ENCODE measurements at regions not wholly inside any gene's neighbourhood (a gene's known extent, or its start where the extent isn't known, plus 50 kb on each side); places are given as distances from the start of the nearest gene placed in this dataset.
"Not testable (repeated sequence)": the region's sequence is repeated elsewhere in the genome, so short reads cannot be mapped to it uniquely, and the experiment has no call there.

DNA sequence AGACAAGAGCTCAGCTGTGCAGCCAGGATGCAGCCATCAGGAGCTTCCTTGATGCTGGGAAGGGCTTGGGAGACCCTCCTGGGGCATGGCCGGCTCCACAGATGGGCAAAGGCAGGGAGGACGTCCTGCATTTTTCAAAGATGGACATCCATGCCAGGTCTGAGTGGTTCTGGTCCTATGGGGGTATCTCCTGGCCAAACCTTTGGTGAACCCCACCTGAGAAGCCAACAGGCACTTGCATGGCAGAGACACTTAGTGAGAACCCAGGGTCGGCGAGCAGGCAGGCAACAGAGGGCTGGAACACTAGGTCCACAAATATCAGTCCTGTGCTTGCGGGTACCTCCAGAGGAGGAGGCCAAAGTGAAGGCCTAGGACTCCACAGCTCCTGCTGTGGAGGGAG, 70.0 kb downstream of the KCTD15 start:
- DNase-seq (ENCODE audit: low read depth), result no peak

DNA sequence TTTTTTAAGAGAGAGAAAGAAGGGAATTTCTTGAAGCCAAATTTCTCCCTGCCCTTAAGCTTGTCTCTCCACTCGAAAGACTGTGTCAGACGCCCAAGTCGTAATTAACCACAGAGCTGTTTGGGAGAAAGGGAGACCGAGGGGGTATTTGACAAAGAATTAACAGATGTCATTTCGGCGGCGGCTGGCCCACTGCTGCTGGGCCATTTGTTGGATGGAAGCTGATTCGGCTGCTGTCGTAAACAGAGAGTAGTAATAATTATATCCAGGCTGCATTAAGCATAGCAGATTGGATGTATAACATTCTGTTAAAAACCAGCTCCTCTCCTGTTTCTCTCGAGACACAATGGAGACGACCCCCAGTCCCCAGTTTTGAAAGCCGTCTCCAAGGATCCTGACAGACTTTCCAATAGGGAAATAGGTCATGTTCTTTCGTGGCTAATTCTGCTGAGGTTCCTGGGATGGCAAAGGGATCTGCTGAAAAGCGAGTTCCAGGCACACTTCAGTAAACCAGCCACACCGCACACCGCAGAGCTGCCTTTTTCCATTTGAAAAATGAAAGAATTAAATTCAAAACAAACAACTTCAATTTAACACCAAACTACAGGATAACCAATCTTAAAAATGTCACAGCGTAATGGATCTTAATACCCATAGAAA, 71.5 kb downstream of the KCTD15 start:
- no peak for DNase-seq (ENCODE audit: low read depth)

DNA sequence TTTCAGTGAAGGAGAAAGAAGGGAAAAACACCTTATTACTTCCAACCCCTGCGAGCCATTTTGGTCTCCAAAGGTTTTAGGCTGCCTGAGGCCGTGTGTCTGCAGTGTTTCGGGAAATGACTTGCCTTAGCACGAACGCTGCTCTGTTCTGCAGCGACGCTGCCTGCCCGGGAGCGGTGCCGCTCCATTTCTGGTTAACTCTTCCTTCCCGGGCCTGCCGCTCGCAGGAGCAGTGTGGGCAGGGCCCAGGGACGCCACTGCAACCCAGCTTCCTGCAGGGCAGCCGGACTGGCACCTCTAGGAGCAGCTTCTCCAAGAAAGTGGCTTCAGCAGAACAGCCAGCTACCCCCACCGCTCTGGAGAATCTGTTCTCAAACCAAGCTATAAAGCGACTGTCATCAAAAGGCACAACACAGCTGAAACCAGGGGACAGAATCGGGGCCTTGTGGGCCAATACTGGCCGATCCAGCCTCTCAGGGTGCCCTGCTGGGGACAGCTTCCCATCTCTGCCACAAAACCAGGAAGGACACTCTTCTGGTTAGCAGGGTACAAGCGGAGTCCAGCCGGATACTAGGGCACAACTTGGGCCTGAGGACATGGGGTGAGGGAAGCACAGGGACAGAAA, 72.2 kb downstream of the KCTD15 start:
- no peak for DNase-seq (ENCODE audit: low read depth)

DNA sequence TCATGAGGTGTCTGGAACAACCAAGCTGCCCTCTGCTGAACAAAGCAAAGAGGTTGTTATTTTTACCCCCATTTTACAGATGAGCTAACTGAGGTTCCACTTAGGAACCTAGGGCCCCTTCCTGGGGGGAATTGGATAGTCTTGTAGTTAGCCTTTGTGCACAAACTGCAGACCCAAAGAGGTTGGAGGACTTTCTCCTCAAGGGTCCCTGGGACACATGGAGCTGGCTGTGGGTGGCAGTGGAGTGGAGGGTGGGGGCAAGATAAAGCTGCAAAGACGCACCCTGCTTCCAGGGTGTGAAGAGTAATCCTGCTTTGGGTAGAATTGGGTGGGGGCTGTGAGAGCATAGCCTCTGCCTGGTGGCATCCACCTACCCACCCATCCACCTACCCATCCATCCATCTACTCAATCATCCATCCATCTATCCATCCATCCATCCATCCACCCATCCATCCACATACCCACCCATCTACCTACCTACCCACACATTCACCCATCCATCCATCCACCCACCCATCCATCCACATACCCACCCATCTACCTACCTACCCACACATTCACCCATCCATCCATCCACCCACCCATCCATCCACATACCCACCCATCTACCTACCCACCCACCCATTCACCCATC, 73.7 kb downstream of the KCTD15 start:
- DNase-seq (ENCODE audit: low read depth), result not testable (repeated sequence)

DNA sequence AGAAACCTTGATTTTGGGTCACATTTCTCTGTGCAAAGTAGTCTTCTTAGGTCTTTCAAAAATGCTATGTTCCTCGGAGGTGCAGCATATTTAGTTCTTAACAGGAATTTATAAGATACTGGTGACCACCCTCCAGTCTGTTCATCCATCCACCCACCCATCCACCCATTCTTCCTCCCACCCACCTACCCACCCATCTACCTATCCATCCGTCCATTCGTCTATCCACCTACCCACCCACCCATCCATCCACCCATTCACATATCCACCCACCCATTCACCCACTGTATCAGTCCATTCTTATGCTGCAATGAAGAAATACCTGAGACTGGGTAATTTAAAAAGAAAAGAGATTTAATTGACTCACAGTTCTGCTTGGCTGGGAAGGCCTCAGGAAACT, 74.9 kb downstream of the KCTD15 start:
- DNase-seq (ENCODE audit: low read depth), result no peak

DNA sequence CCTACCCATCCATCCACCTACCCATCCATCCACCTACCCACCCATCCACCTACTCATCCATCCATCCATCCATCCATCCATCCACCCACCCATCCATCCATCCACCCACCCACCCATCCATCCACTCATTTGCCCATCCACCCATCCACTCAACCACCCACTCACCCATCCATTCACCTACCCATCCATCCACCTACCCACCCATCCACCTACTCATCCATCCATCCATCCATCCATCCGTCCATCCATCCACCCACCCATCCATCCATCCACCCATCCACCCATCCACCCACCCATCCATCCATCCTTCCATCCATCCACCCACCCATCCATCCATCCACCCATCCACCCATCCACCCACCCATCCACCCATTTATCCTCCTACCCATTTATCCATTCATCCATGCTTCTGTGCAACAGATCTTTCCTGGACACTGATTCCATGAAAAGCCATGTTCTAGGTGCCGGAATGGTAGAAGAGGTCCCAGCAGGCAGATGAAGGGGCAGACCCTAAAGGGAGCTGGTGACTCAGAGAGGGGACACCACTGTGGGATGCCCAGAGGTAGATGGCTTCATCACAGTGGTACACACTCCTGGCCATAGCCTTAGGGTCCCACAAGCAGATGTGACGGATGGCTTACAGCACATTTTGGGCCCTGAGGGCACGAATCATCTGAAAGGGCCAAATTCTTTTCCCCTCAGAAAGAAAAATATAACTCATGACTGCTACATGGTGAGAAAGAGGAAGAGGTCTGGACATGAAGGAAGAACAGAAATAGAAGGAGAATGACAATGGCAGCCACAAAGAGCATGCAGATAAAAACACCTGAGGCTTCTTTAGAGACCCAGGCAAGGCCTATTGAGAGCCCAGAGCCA, 76.0 kb downstream of the KCTD15 start:
- no peak for DNase-seq (ENCODE audit: low read depth)

DNA sequence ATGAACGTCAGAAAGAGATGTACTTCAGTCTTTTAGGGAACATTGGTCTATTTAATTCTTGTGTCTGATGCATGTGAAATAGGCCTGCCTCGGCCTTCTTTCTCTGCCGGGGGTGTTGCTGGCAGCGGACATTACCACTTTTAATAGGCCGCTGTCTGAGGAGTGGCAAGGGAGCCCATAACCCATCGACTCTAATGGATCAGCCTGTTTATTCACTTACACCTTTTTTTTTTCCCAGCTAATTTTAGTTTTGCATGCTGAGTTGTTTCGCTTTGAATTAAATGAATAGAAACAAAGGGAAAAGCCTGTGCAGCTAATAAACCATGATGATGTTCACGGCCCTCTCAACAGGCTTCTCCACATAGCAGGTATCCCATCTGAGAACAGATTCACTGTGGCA, 78.4 kb downstream of the KCTD15 start:
- DNase-seq (ENCODE audit: low read depth), result no peak

DNA sequence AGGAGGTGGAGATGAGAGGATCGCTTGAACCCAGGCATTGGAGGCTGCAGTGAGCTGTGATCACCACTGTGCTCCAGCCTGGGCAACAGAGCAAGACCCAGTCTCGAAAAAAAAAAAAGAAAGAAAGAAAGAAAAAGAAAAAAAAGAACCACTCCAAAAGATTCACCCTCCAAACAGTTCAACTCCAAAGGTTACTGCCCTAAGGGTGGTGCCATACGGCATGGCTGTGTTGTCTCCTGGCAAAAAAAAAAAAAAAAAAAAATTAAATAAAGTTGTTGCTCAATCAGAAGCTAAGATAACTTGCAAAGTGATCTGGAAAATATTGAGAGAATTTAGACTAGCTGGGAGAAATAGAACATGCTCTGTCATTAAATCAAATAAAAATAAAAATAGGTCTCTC, 79.5 kb downstream of the KCTD15 start:
- no peak for DNase-seq (ENCODE audit: low read depth)

DNA sequence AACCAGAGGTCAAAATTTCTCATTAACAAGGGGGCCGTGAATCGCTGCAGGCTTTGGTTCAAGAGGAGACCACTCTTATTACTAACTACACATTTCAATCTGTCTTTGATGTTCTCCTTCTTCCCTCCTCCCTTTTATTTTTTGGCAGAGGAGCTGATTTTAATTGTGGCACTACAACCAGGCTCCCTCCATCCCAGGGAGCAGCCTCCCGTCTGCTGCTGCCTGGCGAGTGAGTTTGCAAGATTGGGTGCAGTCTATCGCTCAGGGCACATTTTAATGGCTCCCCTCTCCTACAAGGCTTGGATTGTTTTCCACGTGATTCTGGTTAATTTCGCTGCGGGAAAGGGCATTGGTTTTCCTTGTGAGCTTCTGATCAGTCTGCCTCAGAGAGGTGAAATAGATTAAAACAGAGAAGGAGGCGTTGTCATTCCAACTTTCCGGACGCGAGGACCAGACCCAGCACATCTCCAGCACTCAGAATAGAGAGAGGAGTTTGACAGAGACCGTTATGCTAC, 81.4 kb downstream of the KCTD15 start:
- DNase-seq (ENCODE audit: low read depth), result no peak

DNA sequence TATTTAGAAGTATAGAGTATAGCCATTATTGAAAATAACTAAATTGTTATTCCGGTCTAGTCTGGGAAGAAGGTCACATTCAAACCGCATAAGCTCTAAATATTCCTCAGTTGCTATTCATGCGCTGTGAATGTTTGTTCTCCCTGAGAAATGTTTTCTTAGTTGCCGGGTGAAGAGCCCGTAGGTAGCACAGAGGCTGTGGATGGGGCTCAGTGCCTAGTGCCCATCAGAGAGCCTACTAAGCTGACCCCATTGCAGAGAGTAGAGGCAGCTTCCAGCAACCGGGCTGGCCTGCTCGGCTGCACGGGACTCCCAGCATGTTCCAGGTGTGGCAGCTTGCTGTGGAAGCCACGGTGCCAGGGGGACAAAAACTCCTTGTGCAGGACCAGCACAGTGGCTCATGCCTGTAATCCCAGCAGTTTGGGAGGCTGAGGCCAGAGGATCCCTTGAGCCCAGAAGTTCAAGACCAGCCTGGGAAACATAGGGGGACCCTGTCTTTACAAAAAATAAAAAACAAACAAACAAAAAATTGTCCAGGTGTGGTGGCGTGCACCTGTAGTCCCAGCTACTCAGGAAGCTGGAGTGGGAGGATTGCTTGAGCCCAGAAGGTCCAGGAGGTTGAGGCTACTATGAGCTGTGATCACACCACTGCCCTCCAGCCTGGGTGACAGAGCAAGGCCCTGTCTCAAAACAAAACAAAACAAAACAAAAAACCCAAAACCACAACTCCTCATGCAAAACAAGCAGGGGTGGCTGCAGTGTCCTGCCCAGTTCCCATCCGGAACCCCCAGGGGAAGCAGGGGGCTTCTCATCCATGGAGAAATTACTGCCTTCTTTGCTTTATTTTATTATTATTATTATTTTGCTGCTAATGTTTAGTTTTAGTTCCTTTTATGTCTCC, 82.5 kb downstream of the KCTD15 start:
- no peak for DNase-seq (ENCODE audit: low read depth)

DNA sequence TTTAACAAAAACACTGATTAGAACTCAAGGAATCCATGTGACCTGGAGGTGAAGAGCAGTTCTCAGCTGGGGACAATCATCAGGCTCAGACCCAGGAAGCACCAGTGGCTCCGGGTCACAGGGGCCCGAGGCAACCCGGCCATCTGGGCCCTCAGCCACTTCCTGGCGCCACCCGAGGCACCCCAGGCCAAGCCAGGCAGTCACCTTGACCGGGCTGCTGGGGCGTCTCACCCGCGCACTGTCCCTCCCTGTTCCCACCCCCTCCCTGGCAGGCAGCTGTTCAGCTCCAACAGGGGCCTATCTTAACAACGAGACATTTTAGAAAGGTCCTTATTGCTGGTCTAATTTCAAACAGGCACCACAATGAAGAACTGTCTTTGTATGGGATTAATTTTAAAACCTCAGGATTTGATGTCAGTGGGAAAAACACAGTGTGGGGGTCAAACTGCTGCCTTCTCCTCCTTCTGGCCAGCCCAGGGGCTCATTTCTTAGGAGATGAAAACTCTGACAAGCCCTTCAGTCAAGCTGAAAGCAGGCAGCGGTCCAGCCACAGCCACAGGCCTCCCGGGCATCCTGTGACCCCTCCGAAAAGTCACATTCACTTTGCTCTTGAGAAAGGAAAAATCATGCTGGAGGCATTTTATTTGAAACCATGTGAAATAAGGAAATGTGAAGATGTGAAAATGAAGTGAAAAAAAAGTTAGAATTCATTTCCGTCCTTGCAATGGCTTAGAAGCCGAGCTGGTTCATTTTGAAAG, 83.3 kb downstream of the KCTD15 start:
- no peak for DNase-seq (ENCODE audit: low read depth)

DNA sequence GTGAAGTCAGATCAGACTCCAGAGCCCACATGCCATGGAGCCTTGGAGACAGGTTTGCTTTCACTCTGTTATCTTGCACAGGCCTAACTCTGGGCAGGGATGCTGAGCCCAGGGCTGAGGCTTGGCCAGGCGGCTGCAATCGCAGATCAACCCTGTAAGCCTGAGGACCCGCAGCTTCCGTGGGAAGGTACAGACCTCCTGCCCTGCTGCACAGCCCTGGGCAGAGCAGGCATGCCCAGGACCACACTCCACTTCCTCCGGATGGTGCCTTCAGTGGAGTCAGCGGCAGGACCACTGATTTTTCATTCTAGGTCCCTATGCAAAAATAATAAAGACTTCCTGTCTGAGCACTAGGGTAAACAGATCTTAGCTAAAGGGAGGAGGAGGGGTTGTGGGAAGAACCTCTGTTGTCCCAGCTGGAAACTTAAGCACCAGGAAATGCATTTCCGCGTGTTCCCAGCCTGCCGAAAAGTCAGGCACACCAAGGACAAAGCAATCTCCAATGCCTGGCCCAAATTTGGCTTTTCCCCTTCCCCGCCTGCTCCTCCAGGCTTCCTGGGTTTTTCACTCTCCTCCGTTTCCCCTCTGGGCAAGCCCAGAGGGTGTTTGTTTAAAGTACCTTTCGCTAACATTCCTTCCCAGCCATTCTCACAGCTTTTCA, 87.3 kb downstream of the KCTD15 start:
- DNase-seq (ENCODE audit: low read depth), result no peak

DNA sequence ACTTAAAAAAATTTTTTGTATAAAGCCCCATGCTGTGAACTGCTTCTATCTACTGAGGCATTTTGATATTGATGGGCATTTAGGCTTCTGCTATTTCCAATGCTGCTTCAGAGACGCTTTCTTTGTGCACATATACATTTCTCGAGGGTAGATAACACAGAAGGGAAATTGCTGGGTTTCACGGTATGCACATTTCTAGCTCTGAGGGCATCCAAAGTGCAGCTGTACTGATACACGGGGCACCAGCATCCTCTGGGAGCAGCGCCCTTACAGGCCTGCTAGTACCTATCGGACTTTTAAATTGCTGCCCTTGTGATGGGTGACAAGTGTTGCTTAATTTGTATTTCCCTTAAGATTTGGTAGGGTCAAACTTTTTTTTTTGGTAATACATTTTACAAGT, 88.6 kb downstream of the KCTD15 start:
- no peak for DNase-seq (ENCODE audit: low read depth)

DNA sequence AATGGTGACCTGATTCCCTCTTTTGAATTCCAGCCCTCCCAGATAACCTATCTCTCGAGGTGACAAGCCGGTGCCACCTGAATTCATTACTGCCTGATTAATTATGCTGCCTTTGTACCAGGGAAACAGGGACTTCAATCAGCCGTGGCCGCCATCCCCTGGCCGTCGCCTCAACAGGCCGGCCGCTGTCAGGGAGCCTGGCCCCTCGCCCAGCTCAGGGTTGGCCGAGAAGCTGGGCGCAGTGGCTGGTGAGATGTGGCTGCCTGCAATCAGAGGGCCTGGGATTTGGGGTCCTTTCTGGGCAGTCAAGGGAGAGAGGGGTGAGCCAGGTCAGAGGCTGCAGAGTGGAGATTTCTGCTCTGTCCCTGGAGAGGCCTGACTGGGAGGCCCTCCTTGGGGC, 91.2 kb downstream of the KCTD15 start:
- DNase-seq (ENCODE audit: low read depth), result no peak

DNA sequence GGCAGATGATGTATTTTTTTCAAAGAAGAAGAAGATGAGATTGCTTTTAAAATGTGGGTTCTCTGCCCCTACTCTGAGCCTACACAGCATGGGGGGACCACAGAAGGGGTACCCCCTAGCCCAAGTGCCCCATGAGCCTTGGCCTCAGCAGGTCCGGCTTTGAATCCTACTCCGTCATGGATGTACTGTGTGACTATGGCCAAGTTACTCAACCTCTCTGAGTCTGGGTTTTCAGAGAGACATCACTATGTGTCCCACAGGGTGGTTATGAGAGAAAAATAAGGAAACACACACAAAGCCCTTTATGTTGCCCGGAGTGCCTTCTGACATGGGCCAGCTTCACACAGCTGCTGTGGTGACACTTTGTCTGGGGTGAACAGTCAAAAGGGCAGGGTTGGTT, 92.0 kb downstream of the KCTD15 start:
- DNase-seq (ENCODE audit: low read depth), result no peak

DNA sequence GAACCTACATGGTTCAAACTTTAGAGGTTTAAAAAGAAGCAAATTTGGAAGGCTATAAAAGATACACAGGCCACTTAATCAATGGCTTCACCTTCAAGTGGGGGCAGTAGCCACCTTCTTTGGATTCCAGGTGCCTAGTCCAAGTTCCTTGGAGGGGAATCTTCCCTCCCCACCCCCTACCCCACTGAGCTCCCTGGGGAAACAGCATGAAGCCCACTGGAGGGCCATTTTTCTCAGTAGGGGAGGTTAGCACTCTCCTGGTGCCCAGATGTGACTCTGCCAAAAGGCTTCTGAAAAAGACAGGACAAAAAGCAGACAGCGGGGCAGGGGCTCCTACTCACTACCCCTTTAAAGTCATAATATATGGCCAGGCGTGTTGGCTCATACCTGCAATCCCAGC, 93.9 kb downstream of the KCTD15 start:
- DNase-seq (ENCODE audit: low read depth), result no peak

DNA sequence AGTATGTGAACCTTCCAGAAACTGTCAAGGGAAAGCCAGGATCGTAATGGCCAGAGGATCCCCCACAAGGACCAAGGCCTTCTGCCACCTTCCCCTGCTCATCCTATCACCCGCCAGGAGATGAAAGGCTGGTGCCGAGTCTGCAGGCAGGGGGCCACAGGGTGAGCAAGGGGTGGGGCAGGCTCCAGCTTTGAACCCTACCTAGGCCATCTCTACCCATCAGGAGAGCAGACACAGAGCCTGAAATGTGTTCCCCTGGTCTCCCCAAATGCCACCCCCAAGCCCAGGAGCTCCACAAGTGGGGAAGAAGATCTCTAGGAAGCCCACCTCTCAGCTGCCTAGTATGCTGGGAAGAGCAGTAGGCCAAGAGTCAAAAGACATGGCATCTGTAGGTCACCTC, 95.1 kb downstream of the KCTD15 start:
- no peak for DNase-seq (ENCODE audit: low read depth)

DNA sequence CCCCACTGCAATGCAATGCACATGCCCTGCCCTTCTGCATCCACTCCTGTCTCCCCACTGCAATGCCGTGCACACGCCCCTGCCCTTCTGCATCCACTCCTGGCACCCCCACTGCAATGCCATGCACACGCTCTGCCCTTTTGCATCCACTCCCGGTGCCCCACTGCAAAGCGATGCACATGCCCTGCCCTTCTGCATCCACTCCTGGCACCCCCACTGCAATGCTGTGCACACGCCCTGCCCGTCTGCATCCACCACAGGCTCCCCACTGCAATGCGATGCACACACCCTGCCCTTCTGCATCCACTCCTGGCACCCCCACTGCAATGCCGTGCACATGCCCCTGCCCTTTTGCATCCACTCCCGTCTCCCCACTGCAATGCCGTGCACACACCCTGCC, 98.1 kb downstream of the KCTD15 start:
- DNase-seq (ENCODE audit: low read depth), result no peak

DNA sequence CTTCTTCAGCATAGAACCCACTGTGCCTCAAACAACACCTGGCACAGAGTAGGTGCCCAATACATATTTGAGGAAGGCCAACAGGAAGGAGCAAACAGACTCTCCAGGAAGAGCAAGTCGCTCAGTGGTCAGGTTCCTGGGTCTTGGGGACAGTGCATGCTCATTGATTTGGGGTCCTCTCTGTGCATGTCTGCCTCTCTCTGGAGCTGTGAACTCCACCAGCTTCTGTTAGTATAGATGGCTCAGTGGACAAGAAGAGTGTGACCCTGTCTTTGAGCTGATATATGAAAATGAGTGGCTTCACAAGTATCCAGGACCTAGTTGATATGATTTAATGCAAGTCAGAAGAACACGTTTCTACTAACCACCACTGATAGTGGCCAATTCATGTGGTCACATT, 98.7 kb downstream of the KCTD15 start:
- DNase-seq (ENCODE audit: low read depth), result no peak

DNA sequence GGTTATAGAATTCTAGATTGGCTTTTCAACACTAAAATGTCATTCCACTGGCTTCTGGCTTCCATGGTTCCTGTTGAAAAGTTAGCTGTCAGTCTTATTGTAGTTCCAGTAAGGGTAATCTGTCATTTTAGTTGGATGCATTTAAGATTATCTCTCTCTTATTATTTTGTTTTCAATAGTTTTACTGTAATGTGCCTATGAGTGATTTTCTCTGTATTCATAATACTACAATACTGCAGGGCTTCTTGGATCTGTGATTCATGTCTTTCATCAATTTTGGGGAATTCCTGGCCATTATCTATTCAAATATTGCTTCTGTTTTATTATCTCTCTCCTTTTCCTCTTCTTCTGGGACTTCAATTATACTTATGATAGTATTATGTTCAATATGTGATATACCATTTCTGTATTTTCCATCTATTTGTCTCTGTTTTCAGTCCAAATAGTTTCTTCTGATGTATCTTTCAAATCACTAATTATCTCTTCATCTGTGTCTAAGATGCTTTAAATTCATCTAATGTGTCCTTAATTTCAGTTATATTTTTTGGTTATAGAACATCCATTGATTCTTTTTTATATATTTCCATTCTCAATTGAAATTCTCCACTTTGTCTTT, 101.5 kb downstream of the KCTD15 start:
- no peak for DNase-seq (ENCODE audit: low read depth)

All from HS-5 (cell line).